BE2C (cell line): ENCODE measurements at regions not wholly inside any gene's neighbourhood (a gene's known extent, or its start where the extent isn't known, plus 50 kb on each side); places are given as distances from the start of the nearest gene placed in this dataset.

Experiments used
- DNase-seq: peaks from one replicate; pipeline ENCODE4 v3.0.0-alpha.2; 2020
- H3K27me3 ChIP-seq: fragments of 250-450 bp; sonication (Bioruptor Pico); 2 replicates; pipeline ENCODE4 v1.5.1; 2020; ENCODE audit warnings: mild to moderate bottlenecking
- H3K36me3 ChIP-seq: fragments of 250-450 bp; sonication (Bioruptor Pico); 2 replicates; pipeline ENCODE4 v1.5.1; 2020; ENCODE audit warnings: mild to moderate bottlenecking
- H3K4me1 ChIP-seq: fragments of 250-450 bp; sonication (Bioruptor Pico); 2 replicates; pipeline ENCODE4 v1.5.1; 2020
- H3K4me3 ChIP-seq: 2 replicates; pipeline ENCODE4 v1.5.1; 2011; ENCODE audit warnings: low read depth, low read length
- H3K9me3 ChIP-seq: fragments of 250-450 bp; sonication (Bioruptor Pico); 2 replicates; pipeline ENCODE4 v1.5.1; 2020
- CTCF ChIP-seq: IDR thresholded peaks from 2 replicates; pipeline ENCODE4 v1.5.1; 2012; ENCODE audit warnings: mild to moderate bottlenecking, low read depth, low read length

GRCh38 chr2:157076526-157077161, 180.9 kb upstream of the GALNT5 start:
- Histone ChIP-seq H3K36me3 (no peaks in the 10 kb centered on the region), H3K9me3 (no peaks in the 10 kb centered on the region), H3K27me3 (no peaks in the 10 kb centered on the region), H3K4me3 (no peak overlapping the region), H3K4me1 (no peaks in the 10 kb centered on the region)
- no peak for TF ChIP-seq CTCF
- no peak for DNase-seq

GRCh38 chr2:157077753-157078350, 179.7 kb upstream of the GALNT5 start:
- no peaks in the 10 kb centered on the region for H3K36me3 ChIP-seq
- H3K4me1 ChIP-seq = no peaks in the 10 kb centered on the region
- no peaks in the 10 kb centered on the region for H3K27me3 ChIP-seq
- no peak for TF ChIP-seq CTCF
- H3K9me3 ChIP-seq = no peaks in the 10 kb centered on the region
- no peak overlapping the region for H3K4me3 ChIP-seq
- no peak for DNase-seq

GRCh38 chr2:157082950-157083349, 174.6 kb upstream of the GALNT5 start:
- H3K4me1 ChIP-seq = no peaks in the 10 kb centered on the region
- H3K9me3 ChIP-seq = no peaks in the 10 kb centered on the region
- no peak overlapping the region for H3K4me3 ChIP-seq
- DNase-seq = no peak
- no peak for TF ChIP-seq CTCF
- no peaks in the 10 kb centered on the region for H3K27me3 ChIP-seq
- no peaks in the 10 kb centered on the region for H3K36me3 ChIP-seq

- TF ChIP-seq CTCF = no peak
- H3K36me3 ChIP-seq = no peaks in the 10 kb centered on the region
- H3K4me3 ChIP-seq = no peak overlapping the region
- H3K9me3 ChIP-seq = no peaks in the 10 kb centered on the region
- DNase-seq = no peak
- H3K4me1 ChIP-seq = no peaks in the 10 kb centered on the region
- no peaks in the 10 kb centered on the region for H3K27me3 ChIP-seq
These were observed 172.0 kb upstream of the GALNT5 start for GRCh38 chr2:157085522-157085921.

GRCh38 chr2:157087373-157088002, 170.0 kb upstream of the GALNT5 start:
- Histone ChIP-seq H3K4me3 (no peak overlapping the region), H3K4me1 (no peaks in the 10 kb centered on the region), H3K9me3 (no peaks in the 10 kb centered on the region), H3K36me3 (no peaks in the 10 kb centered on the region), H3K27me3 (no peaks in the 10 kb centered on the region)
- no peak for DNase-seq
- TF ChIP-seq CTCF = no peak

- TF ChIP-seq CTCF = no peak
- DNase-seq = no peak
- H3K4me3 ChIP-seq = no peak overlapping the region
These were observed 163.8 kb upstream of the GALNT5 start for GRCh38 chr2:157093666-157094065.

More at GRCh38 chr2:157093666-157094065, 163.8 kb upstream of the GALNT5 start:
- Histone ChIP-seq H3K4me1 (no peaks in the 10 kb centered on the region), H3K36me3 (no peaks in the 10 kb centered on the region), H3K27me3 (no peaks in the 10 kb centered on the region), H3K9me3 (no peaks in the 10 kb centered on the region)
